Brain microvascular endothelial cell (primary cell): ENCODE measurements at regions not wholly inside any gene's neighbourhood (a gene's known extent, or its start where the extent isn't known, plus 50 kb on each side); places are given as distances from the start of the nearest gene placed in this dataset.

ENCODE experiments used
- DNase-seq: peaks from one replicate; pipeline ENCODE4 v3.0.0-alpha.2; 2020
- H3K27ac ChIP-seq: fragments of 250-450 bp; sonication (Bioruptor Pico); 2 replicates; pipeline ENCODE4 v1.5.1; 2020; ENCODE audit warnings: mild to moderate bottlenecking, moderate library complexity
- H3K27me3 ChIP-seq: fragments of 250-450 bp; sonication (Bioruptor Pico); replicated peaks from 2 replicates; pipeline ENCODE4 v1.5.1; 2020; ENCODE audit warnings: mild to moderate bottlenecking
- H3K36me3 ChIP-seq: fragments of 250-450 bp; sonication (Bioruptor Pico); replicated peaks from 2 replicates; pipeline ENCODE4 v1.5.1; 2020; ENCODE audit warnings: mild to moderate bottlenecking
- H3K4me3 ChIP-seq: 2 replicates; pipeline ENCODE4 v1.5.1; 2011; ENCODE audit warnings: low read depth, mild to moderate bottlenecking, control low read depth, low read length, moderate library complexity
- CTCF ChIP-seq: IDR thresholded peaks from 2 replicates; pipeline ENCODE4 v1.5.1; 2011; ENCODE audit warnings: low read depth, mild to moderate bottlenecking, moderate library complexity, low read length, control low read depth, inconsistent platforms; ENCODE audit errors: missing control alignments
- in situ Hi-C: cut with HindIII; loops from 2 replicates; pipeline ENCODE4 v1.10.0; 2017; ENCODE audit warnings: low sequenced_read_pairs, low pct_ligation_motif_present

- in situ Hi-C loops = no loop called here
- no peaks in the 10 kb centered on the region for H3K36me3 ChIP-seq
- H3K4me3 ChIP-seq = no peak overlapping the region
- no peak for TF ChIP-seq CTCF
- H3K27me3 ChIP-seq = no peaks in the 10 kb centered on the region
- H3K27ac ChIP-seq = no peak overlapping the region
- no peak for DNase-seq
Measured at GRCh38 chr5:67478337-67478736, 281.7 kb upstream of the CD180 start.

GRCh38 chr5:67476995-67477394 lies 280.4 kb upstream of the CD180 start:
- in situ Hi-C loops = no loop called here
- H3K4me3 ChIP-seq = no peak overlapping the region
- H3K36me3 ChIP-seq = no peaks in the 10 kb centered on the region
- H3K27me3 ChIP-seq = no peaks in the 10 kb centered on the region
- no peak overlapping the region for H3K27ac ChIP-seq
- TF ChIP-seq CTCF = no peak
- DNase-seq = no peak

- in situ Hi-C loops = no loop called here
- Histone ChIP-seq H3K36me3 (no peaks in the 10 kb centered on the region), H3K27ac (no peak overlapping the region), H3K4me3 (no peak overlapping the region), H3K27me3 (no peaks in the 10 kb centered on the region)
- DNase-seq = no peak
- TF ChIP-seq CTCF = no peak
Measured at GRCh38 chr5:67476531-67476930, 279.9 kb upstream of the CD180 start.

GRCh38 chr5:67475489-67475888 lies 278.9 kb upstream of the CD180 start:
- H3K4me3 ChIP-seq = no peak overlapping the region
- no peaks in the 10 kb centered on the region for H3K36me3 ChIP-seq
- in situ Hi-C loops = no loop called here
- no peak overlapping the region for H3K27ac ChIP-seq
- no peak for DNase-seq
- TF ChIP-seq CTCF = no peak
- H3K27me3 ChIP-seq = no peaks in the 10 kb centered on the region

GRCh38 chr5:67474597-67475238 lies 278.1 kb upstream of the CD180 start:
- in situ Hi-C loops = no loop called here

More at GRCh38 chr5:67474597-67475238, 278.1 kb upstream of the CD180 start:
- no peak for DNase-seq
- TF ChIP-seq CTCF = no peak
- H3K27me3 ChIP-seq = no peaks in the 10 kb centered on the region
- H3K27ac ChIP-seq = no peak overlapping the region
- H3K36me3 ChIP-seq = no peaks in the 10 kb centered on the region
- no peak overlapping the region for H3K4me3 ChIP-seq
